C4-2B (cell line): ENCODE measurements at regions not wholly inside any gene's neighbourhood (a gene's known extent, or its start where the extent isn't known, plus 50 kb on each side); places are given as distances from the start of the nearest gene placed in this dataset.

Experiments
- ZFX ChIP-seq: fragments of 450-650 bp; IDR thresholded peaks from 2 replicates; pipeline ENCODE4 v1.6.1; 2017
- TF ChIP-seq, protein P1 (sequence below): fragments of 450-650 bp; conservative IDR thresholded peaks from 2 replicates; pipeline ENCODE4 v1.5.1; 2017; ENCODE audit warnings: mild to moderate bottlenecking

DNA sequence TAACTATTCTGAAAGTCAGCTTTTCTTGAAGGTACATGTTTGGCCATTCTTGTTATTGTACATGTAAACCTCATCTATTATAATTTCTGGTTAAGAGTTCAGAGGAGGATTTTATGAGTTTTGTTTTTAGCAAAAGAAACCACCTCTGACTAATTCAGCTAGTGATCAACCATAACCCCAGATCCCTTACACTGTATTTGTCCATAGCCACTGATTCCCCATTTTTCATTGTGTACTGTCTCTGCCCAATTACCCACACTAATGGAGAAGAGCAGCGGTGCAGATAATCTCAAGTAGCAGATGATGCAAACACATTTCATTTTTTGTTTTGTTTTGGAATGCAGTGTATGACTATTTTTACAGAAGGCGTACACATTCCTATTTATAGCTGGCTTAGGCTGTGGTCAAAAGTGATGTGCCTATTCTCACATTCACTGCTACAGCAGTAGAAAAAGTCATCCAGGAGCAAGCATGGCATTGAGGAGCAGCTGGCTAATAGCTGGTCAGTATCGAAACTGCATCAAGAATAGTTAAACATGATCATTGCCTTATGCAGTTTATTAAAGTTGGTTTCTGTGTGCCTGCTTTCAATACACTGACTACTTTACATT lies 988.3 kb downstream of the DTWD2 start:
- TF ChIP-seq, protein P1, sequence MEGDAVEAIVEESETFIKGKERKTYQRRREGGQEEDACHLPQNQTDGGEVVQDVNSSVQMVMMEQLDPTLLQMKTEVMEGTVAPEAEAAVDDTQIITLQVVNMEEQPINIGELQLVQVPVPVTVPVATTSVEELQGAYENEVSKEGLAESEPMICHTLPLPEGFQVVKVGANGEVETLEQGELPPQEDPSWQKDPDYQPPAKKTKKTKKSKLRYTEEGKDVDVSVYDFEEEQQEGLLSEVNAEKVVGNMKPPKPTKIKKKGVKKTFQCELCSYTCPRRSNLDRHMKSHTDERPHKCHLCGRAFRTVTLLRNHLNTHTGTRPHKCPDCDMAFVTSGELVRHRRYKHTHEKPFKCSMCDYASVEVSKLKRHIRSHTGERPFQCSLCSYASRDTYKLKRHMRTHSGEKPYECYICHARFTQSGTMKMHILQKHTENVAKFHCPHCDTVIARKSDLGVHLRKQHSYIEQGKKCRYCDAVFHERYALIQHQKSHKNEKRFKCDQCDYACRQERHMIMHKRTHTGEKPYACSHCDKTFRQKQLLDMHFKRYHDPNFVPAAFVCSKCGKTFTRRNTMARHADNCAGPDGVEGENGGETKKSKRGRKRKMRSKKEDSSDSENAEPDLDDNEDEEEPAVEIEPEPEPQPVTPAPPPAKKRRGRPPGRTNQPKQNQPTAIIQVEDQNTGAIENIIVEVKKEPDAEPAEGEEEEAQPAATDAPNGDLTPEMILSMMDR = no peak
- no peak for TF ChIP-seq ZFX
